ENCODE measurements at regions not wholly inside any gene's neighbourhood (a gene's known extent, or its start where the extent isn't known, plus 50 kb on each side); places are given as distances from the start of the nearest gene placed in this dataset.
"Not testable (repeated sequence)": the region's sequence is repeated elsewhere in the genome, so short reads cannot be mapped to it uniquely, and the experiment has no call there.

DNA sequence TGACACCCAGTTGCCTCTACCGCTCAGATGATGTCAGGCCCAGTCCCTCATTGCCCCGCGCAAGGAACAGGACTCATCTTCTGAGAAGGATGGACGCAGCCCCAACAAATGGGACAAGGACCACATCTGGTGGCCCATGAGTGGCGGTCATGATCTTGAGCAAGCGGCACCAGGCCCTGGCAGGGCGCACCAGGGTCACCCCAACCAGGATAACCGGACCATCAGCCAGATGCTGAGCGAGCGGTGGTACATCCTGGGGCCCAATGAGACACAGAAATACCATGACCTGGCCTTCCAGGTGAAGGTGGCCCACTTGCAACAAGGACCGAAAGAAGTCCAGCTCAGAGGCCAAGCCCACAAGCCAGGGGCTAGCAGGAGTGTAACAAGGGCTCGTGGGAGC is 102.3 kb upstream of the TP53BP2 start:
- TF ChIP-seq, protein P1, sequence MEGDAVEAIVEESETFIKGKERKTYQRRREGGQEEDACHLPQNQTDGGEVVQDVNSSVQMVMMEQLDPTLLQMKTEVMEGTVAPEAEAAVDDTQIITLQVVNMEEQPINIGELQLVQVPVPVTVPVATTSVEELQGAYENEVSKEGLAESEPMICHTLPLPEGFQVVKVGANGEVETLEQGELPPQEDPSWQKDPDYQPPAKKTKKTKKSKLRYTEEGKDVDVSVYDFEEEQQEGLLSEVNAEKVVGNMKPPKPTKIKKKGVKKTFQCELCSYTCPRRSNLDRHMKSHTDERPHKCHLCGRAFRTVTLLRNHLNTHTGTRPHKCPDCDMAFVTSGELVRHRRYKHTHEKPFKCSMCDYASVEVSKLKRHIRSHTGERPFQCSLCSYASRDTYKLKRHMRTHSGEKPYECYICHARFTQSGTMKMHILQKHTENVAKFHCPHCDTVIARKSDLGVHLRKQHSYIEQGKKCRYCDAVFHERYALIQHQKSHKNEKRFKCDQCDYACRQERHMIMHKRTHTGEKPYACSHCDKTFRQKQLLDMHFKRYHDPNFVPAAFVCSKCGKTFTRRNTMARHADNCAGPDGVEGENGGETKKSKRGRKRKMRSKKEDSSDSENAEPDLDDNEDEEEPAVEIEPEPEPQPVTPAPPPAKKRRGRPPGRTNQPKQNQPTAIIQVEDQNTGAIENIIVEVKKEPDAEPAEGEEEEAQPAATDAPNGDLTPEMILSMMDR (IDR thresholded peaks at IDR 0.05): not testable (repeated sequence)
- not testable (repeated sequence) for TF ChIP-seq POLR2A (IDR thresholded peaks at IDR 0.05)

Data from testis (tissue), 2 donors.